Cardiac muscle cell (in vitro differentiated cells and primary cell): ENCODE measurements at regions not wholly inside any gene's neighbourhood (a gene's known extent, or its start where the extent isn't known, plus 50 kb on each side); places are given as distances from the start of the nearest gene placed in this dataset.

Experiments
- DNase-seq, 2 donors: peaks; one replicate each; pipeline versions ENCODE4 v3.0.0 to v3.0.0-alpha.2; 2010 to 2017; ENCODE audit warnings: low read depth in 1 of 2, low spot score in 1 of 2
- H3K27ac ChIP-seq: fragments of 200-600 bp; sonication (generic); 2 replicates; pipeline ENCODE4 v1.5.1; 2016
- H3K27me3 ChIP-seq: fragments of 200-600 bp; sonication (generic); 2 replicates; pipeline ENCODE4 v1.6.0; 2016; ENCODE audit warnings: control low read depth
- H3K36me3 ChIP-seq: fragments of 200-600 bp; sonication (generic); 2 replicates; pipeline ENCODE4 v1.5.1; 2016; ENCODE audit warnings: control low read depth
- H3K4me1 ChIP-seq: fragments of 200-600 bp; sonication (generic); 2 replicates; pipeline ENCODE4 v1.8.1; 2017; ENCODE audit warnings: low read depth, mild to moderate bottlenecking, mixed run types
- H3K4me3 ChIP-seq: fragments of 200-600 bp; sonication (generic); 2 replicates; pipeline ENCODE4 v1.5.1; 2016; ENCODE audit warnings: mild to moderate bottlenecking
- H3K9me3 ChIP-seq: fragments of 200-600 bp; sonication (generic); 2 replicates; pipeline ENCODE4 v1.5.1; 2017; ENCODE audit warnings: low read depth, mild to moderate bottlenecking, control low read depth
- TF ChIP-seq, protein P1 (sequence below): IDR thresholded peaks from 2 replicates; pipeline ENCODE4 v1.5.1; 2012; ENCODE audit warnings: low read depth, mild to moderate bottlenecking, low read length

GRCh38 chrX:148363471-148364235, 136.8 kb upstream of the AFF2 start:
- TF ChIP-seq, protein P1, sequence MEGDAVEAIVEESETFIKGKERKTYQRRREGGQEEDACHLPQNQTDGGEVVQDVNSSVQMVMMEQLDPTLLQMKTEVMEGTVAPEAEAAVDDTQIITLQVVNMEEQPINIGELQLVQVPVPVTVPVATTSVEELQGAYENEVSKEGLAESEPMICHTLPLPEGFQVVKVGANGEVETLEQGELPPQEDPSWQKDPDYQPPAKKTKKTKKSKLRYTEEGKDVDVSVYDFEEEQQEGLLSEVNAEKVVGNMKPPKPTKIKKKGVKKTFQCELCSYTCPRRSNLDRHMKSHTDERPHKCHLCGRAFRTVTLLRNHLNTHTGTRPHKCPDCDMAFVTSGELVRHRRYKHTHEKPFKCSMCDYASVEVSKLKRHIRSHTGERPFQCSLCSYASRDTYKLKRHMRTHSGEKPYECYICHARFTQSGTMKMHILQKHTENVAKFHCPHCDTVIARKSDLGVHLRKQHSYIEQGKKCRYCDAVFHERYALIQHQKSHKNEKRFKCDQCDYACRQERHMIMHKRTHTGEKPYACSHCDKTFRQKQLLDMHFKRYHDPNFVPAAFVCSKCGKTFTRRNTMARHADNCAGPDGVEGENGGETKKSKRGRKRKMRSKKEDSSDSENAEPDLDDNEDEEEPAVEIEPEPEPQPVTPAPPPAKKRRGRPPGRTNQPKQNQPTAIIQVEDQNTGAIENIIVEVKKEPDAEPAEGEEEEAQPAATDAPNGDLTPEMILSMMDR, result no peak

DNA sequence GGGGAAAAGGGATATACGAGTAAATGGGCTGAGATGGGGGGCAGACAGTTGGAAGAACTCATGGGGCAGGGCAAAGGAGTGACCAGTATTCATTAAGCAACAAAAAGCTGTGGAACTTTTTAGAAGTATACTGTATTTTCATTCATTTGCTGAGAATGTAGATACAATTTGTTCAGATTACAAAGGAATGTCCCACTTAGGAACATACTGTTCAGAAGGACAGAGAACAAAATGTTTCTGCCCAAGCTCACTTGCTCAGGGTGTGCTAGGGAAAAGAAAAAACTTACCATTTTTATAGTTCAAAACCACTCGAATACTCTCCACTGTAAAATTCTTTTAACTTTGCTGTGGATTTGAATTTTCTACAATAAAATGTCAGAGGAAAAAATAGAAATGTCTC, 135.2 kb upstream of the AFF2 start:
- no peak overlapping the region for H3K4me3 ChIP-seq
- H3K27me3 ChIP-seq, result no peaks in the 10 kb centered on the region
- no peak for DNase-seq
- H3K27ac ChIP-seq, result peak overlapping the region; percentile 73
- no peaks in the 10 kb centered on the region for H3K9me3 ChIP-seq
- TF ChIP-seq, protein P1, result no peak
- H3K4me1 ChIP-seq, result peaks cover 29% of the 10 kb centered on the region
- H3K36me3 ChIP-seq, result no peaks in the 10 kb centered on the region

More at GRCh38 chrX:148363471-148364235, 136.8 kb upstream of the AFF2 start:
- H3K4me3 ChIP-seq, result no peak overlapping the region
- DNase-seq, result peak in 1 of 2 donors; percentile 12
- peaks cover 29% of the 10 kb centered on the region for H3K4me1 ChIP-seq
- no peaks in the 10 kb centered on the region for H3K36me3 ChIP-seq
- no peaks in the 10 kb centered on the region for H3K27me3 ChIP-seq
- H3K27ac ChIP-seq, result peak overlapping the region; percentile 73
- no peaks in the 10 kb centered on the region for H3K9me3 ChIP-seq

- H3K9me3 ChIP-seq, result no peaks in the 10 kb centered on the region
- peaks cover 16% of the 10 kb centered on the region for H3K4me1 ChIP-seq
- no peaks in the 10 kb centered on the region for H3K36me3 ChIP-seq
- H3K27me3 ChIP-seq, result no peaks in the 10 kb centered on the region
- no peak overlapping the region for H3K27ac ChIP-seq
- TF ChIP-seq, protein P1, result no peak
- no peak for DNase-seq
- H3K4me3 ChIP-seq, result no peak overlapping the region
Observed at GRCh38 chrX:148371291-148371690, 129.1 kb upstream of the AFF2 start.

DNA sequence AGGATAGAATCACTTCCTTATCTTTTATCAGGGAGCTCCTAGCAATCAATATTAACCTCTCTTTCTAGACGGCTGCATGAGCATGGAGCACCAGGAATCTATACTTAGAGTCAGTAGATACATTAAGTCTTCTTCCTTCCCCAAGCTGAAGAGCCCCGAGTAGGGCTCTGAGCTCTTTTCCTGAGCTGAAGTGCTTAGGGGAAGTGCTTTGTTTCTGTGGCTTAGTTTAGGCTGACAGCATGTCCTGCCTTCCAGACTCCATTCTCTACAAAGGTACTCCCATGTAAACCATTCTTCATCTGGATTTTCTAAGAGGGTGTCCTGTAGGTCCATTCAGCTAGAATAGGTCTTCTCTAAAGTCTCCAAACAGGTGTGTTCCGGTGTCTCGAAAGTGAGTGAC, 127.5 kb upstream of the AFF2 start:
- Histone ChIP-seq H3K9me3 (no peaks in the 10 kb centered on the region), H3K4me3 (no peak overlapping the region), H3K4me1 (peaks cover 16% of the 10 kb centered on the region), H3K36me3 (no peaks in the 10 kb centered on the region), H3K27ac (peak overlapping the region; percentile 69), H3K27me3 (no peaks in the 10 kb centered on the region)
- DNase-seq, result peak in 1 of 2 donors; percentile 3
- TF ChIP-seq, protein P1, result no peak

DNA sequence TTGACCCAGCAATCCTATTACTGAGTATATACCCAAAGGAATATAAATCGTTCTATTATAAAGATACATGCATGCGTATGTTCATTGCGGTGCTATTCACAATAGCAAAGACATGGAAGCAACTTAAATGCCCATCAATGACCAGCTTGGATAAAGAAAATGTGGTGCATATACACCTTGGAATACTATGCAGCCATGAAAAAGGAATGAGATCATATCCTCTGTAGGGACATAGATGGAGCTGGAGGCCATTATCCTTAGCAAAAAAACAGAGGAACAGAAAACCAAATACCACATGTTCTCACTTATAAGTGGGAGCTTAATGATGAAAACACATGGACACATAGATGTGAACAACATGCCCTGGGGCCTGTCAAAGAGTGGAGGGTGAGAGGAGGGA, 124.1 kb upstream of the AFF2 start:
- DNase-seq, result no peak
- Histone ChIP-seq H3K36me3 (no peaks in the 10 kb centered on the region), H3K4me1 (peaks cover 13% of the 10 kb centered on the region), H3K27ac (no peak overlapping the region), H3K4me3 (no peak overlapping the region), H3K9me3 (no peaks in the 10 kb centered on the region), H3K27me3 (no peaks in the 10 kb centered on the region)
- TF ChIP-seq, protein P1, result no peak
